ENCODE measurements at regions not wholly inside any gene's neighbourhood (a gene's known extent, or its start where the extent isn't known, plus 50 kb on each side); places are given as distances from the start of the nearest gene placed in this dataset.

- Histone ChIP-seq H3K4me1 (ENCODE audit: insufficient read depth, low read length) (no peaks in the 10 kb centered on the region), H3K9me3 (ENCODE audit: low read depth, low read length) (no peaks in the 10 kb centered on the region), H3K27ac (ENCODE audit: low read depth, low read length) (no peak overlapping the region), H4K20me1 (ENCODE audit: insufficient read depth, low read length) (no peaks in the 10 kb centered on the region), H3K79me2 (ENCODE audit: insufficient read depth, low read length) (no peaks in the 10 kb centered on the region), H3K27me3 (ENCODE audit: insufficient read depth, low read length) (no peaks in the 10 kb centered on the region), H3K4me2 (ENCODE audit: insufficient read depth, low read length) (no peak overlapping the region), H3K36me3 (ENCODE audit: insufficient read depth, low read length) (no peaks in the 10 kb centered on the region), H3K4me3 (ENCODE audit: insufficient read depth, low read length) (no peak overlapping the region), H2AFZ (ENCODE audit: low read length) (no peak overlapping the region)
- TF ChIP-seq CTCF (IDR thresholded peaks at IDR 0.05; ENCODE audit: extremely low read depth, low read depth, low read length): no peak
- DNase-seq (ENCODE audit: insufficient read length, low spot score, missing footprints): no peak
These were observed 223.2 kb upstream of the FOXD3 start for GRCh38 chr1:63099188-63099587.

- Histone ChIP-seq H3K36me3 (ENCODE audit: insufficient read depth, low read length) (no peaks in the 10 kb centered on the region), H3K9me3 (ENCODE audit: low read depth, low read length) (no peaks in the 10 kb centered on the region), H2AFZ (ENCODE audit: low read length) (no peak overlapping the region), H4K20me1 (ENCODE audit: insufficient read depth, low read length) (no peaks in the 10 kb centered on the region), H3K27me3 (ENCODE audit: insufficient read depth, low read length) (peaks cover 4% of the 10 kb centered on the region), H3K4me3 (ENCODE audit: insufficient read depth, low read length) (no peak overlapping the region), H3K79me2 (ENCODE audit: insufficient read depth, low read length) (no peaks in the 10 kb centered on the region), H3K4me2 (ENCODE audit: insufficient read depth, low read length) (no peak overlapping the region), H3K4me1 (ENCODE audit: insufficient read depth, low read length) (no peaks in the 10 kb centered on the region), H3K27ac (ENCODE audit: low read depth, low read length) (no peak overlapping the region)
- DNase-seq (ENCODE audit: insufficient read length, low spot score, missing footprints): no peak
- no peak for TF ChIP-seq CTCF (IDR thresholded peaks at IDR 0.05; ENCODE audit: extremely low read depth, low read depth, low read length)
These were observed 221.0 kb upstream of the FOXD3 start for GRCh38 chr1:63101336-63101735.

- DNase-seq (ENCODE audit: insufficient read length, low spot score, missing footprints): no peak
- H3K27ac ChIP-seq (ENCODE audit: low read depth, low read length): no peak overlapping the region
- H3K4me3 ChIP-seq (ENCODE audit: insufficient read depth, low read length): no peak overlapping the region
- no peaks in the 10 kb centered on the region for H3K79me2 ChIP-seq (ENCODE audit: insufficient read depth, low read length)
- no peaks in the 10 kb centered on the region for H3K36me3 ChIP-seq (ENCODE audit: insufficient read depth, low read length)
- no peak for TF ChIP-seq CTCF (IDR thresholded peaks at IDR 0.05; ENCODE audit: extremely low read depth, low read depth, low read length)
- peaks cover 4% of the 10 kb centered on the region for H3K27me3 ChIP-seq (ENCODE audit: insufficient read depth, low read length)
- no peaks in the 10 kb centered on the region for H4K20me1 ChIP-seq (ENCODE audit: insufficient read depth, low read length)
- no peak overlapping the region for H2AFZ ChIP-seq (ENCODE audit: low read length)
- no peak overlapping the region for H3K4me2 ChIP-seq (ENCODE audit: insufficient read depth, low read length)
- no peaks in the 10 kb centered on the region for H3K9me3 ChIP-seq (ENCODE audit: low read depth, low read length)
- no peaks in the 10 kb centered on the region for H3K4me1 ChIP-seq (ENCODE audit: insufficient read depth, low read length)
These were observed 218.7 kb upstream of the FOXD3 start for GRCh38 chr1:63103682-63104081.

GRCh38 chr1:63107066-63107465, 215.3 kb upstream of the FOXD3 start:
- Histone ChIP-seq H3K9me3 (ENCODE audit: low read depth, low read length) (no peaks in the 10 kb centered on the region), H4K20me1 (ENCODE audit: insufficient read depth, low read length) (no peaks in the 10 kb centered on the region), H3K27ac (ENCODE audit: low read depth, low read length) (no peak overlapping the region), H3K4me1 (ENCODE audit: insufficient read depth, low read length) (peaks cover 4% of the 10 kb centered on the region), H3K4me3 (ENCODE audit: insufficient read depth, low read length) (no peak overlapping the region), H3K36me3 (ENCODE audit: insufficient read depth, low read length) (no peaks in the 10 kb centered on the region), H3K79me2 (ENCODE audit: insufficient read depth, low read length) (no peaks in the 10 kb centered on the region), H2AFZ (ENCODE audit: low read length) (no peak overlapping the region), H3K27me3 (ENCODE audit: insufficient read depth, low read length) (peaks cover 13% of the 10 kb centered on the region), H3K4me2 (ENCODE audit: insufficient read depth, low read length) (no peak overlapping the region)
- DNase-seq (ENCODE audit: insufficient read length, low spot score, missing footprints): no peak
- TF ChIP-seq CTCF (IDR thresholded peaks at IDR 0.05; ENCODE audit: extremely low read depth, low read depth, low read length): no peak

Measured in osteoblast (primary cell).